Thyroid gland (tissue), 4 donors: ENCODE measurements at regions not wholly inside any gene's neighbourhood (a gene's known extent, or its start where the extent isn't known, plus 50 kb on each side); places are given as distances from the start of the nearest gene placed in this dataset.
"Not testable (repeated sequence)": the region's sequence is repeated elsewhere in the genome, so short reads cannot be mapped to it uniquely, and the experiment has no call there.

Experiments used
- CTCF ChIP-seq, 6 experiments: fragments of 200-600 bp in 3 of 6; fragments of 450-650 bp in 3 of 6; sonication (generic) in 3 of 6; IDR thresholded peaks; one replicate each; pipeline ENCODE4 v1.5.1; 2016 to 2019; ENCODE audit warnings: antibody characterized with exemption in 6 of 6, mild to moderate bottlenecking in 2 of 6, inconsistent platforms in 1 of 6, moderate library complexity in 1 of 6
- POLR2A ChIP-seq, 2 donors: fragments of 450-650 bp; IDR thresholded peaks; one replicate each; pipeline ENCODE4 v1.6.1; 2017; ENCODE audit warnings: antibody characterized with exemption in 2 of 2, mild to moderate bottlenecking in 2 of 2, moderate library complexity in 1 of 2

- not testable (repeated sequence) for TF ChIP-seq CTCF, POLR2A (IDR thresholded peaks at IDR 0.05)
These were observed 127.4 kb upstream of the TNFSF11 start for GRCh38 chr13:42446597-42446996.
